Subcutaneous abdominal adipose tissue (tissue), 5 donors: ENCODE measurements at regions not wholly inside any gene's neighbourhood (a gene's known extent, or its start where the extent isn't known, plus 50 kb on each side); places are given as distances from the start of the nearest gene placed in this dataset.

Experiments
- H3K27ac ChIP-seq: one replicate; pipeline ENCODE4 v1.7.0; 2013; ENCODE audit warnings: low read depth, mild to moderate bottlenecking, inconsistent platforms, low read length, moderate library complexity
- H3K27me3 ChIP-seq, 5 donors: one replicate each; pipeline ENCODE4 v1.7.0; 2013; ENCODE audit warnings: low read length in 5 of 5, inconsistent platforms in 1 of 5; ENCODE audit not compliant: control insufficient read depth in 5 of 5, insufficient read depth in 4 of 5
- H3K36me3 ChIP-seq, 5 donors: one replicate each; pipeline ENCODE4 v1.7.0; 2013; ENCODE audit warnings: low read length in 5 of 5; ENCODE audit not compliant: control insufficient read depth in 5 of 5, insufficient read depth in 5 of 5
- H3K4me1 ChIP-seq, 5 donors: one replicate each; pipeline ENCODE4 v1.7.0; 2013; ENCODE audit warnings: low read length in 5 of 5, mild to moderate bottlenecking in 3 of 5, moderate library complexity in 1 of 5; ENCODE audit not compliant: control insufficient read depth in 5 of 5, insufficient read depth in 5 of 5
- H3K4me3 ChIP-seq, 5 donors: one replicate each; pipeline ENCODE4 v1.7.0; 2013; ENCODE audit warnings: low read length in 5 of 5, low read depth in 1 of 5
- H3K9ac ChIP-seq, 5 donors: one replicate each; pipeline ENCODE4 v1.7.0; 2013; ENCODE audit warnings: low read length in 5 of 5, mild to moderate bottlenecking in 4 of 5, moderate library complexity in 3 of 5
- H3K9me3 ChIP-seq, 5 donors: one replicate each; pipeline ENCODE4 v1.7.0; 2013; ENCODE audit warnings: low read length in 5 of 5; ENCODE audit not compliant: control insufficient read depth in 5 of 5
- donor health status: healthy.
- donor health status: healthy.
- donor health status: healthy.
- donor health status: healthy.
- donor health status: healthy.

DNA sequence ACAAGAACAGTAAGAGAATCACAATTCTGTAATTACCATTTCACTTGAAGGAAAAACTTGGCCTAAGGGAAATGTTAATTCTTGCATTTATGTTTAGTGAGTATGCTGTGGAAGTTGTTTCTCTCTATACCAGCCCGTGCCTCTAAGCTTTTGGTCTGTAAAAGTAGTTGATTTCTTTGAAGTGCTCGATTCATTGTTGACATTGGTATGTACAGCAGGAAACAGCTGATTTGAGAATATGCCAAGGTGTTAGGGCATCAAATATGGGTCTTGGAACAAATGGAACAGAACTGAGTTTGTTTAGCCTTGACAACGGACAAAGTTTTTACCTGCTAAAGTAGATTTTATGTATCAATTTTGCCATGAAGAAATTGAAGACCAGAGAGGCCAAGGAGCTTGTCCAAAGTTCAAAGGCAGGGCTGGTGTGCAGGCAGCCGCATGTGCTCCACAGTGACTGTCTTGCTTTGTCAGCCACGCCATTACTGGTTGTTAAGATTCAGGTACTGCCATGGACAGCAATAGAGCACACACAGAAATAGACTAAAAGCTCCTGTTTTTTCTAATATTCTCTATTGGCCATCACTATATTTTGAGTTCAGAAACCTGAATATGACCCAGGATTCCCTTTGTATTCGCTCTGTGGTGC lies 75.5 kb upstream of the TLR3 start:
- no peak overlapping the region for H3K9ac ChIP-seq
- no peaks in the 10 kb centered on the region for H3K4me1 ChIP-seq
- H3K9me3 ChIP-seq, result no peaks in the 10 kb centered on the region
- no peak overlapping the region for H3K27ac ChIP-seq
- no peaks in the 10 kb centered on the region for H3K27me3 ChIP-seq
- no peaks in the 10 kb centered on the region for H3K36me3 ChIP-seq
- H3K4me3 ChIP-seq, result no peak overlapping the region

DNA sequence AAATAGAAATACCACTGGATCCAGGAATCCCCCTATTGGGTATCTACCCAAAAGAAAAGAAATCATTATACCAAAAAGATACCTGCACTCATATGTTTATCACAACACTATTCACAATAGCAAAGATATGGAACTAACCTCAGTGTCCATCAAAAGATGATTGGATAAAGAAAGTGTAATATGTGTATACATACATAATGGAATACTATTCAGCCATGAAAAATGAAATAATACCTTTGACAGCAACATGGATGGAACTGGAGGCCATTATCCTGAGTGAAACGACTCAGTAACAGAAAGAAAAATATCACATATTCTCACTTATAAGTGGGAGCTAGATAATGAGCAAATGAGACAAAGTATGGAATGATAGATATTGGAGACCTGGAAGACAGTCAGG lies 74.2 kb upstream of the TLR3 start:
- no peak overlapping the region for H3K27ac ChIP-seq
- H3K36me3 ChIP-seq, result no peaks in the 10 kb centered on the region
- H3K9ac ChIP-seq, result no peak overlapping the region
- H3K9me3 ChIP-seq, result no peaks in the 10 kb centered on the region
- H3K4me1 ChIP-seq, result no peaks in the 10 kb centered on the region
- no peaks in the 10 kb centered on the region for H3K27me3 ChIP-seq
- H3K4me3 ChIP-seq, result no peak overlapping the region

DNA sequence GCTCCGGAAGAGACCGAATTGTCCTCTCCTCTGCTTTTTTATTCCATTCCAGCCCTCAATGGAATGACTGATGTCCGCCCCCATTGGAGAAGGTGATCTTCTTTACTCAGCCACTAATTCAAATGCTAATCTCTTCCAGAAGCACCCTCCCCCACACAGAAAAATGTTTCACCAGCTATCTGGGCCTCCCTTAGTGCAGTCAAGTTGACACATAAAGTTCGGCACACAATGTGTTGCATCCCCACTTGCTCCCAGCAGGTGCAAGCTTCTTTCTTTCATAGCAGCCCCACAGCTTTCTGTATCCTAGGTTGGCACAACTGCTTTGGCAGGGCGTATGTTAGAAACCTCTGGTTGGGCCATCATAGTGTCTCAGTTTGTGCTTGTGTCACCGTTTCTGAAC lies 73.3 kb upstream of the TLR3 start:
- Histone ChIP-seq H3K36me3 (no peaks in the 10 kb centered on the region), H3K4me1 (no peaks in the 10 kb centered on the region), H3K9ac (no peak overlapping the region), H3K27me3 (no peaks in the 10 kb centered on the region), H3K27ac (no peak overlapping the region), H3K4me3 (no peak overlapping the region), H3K9me3 (no peaks in the 10 kb centered on the region)

DNA sequence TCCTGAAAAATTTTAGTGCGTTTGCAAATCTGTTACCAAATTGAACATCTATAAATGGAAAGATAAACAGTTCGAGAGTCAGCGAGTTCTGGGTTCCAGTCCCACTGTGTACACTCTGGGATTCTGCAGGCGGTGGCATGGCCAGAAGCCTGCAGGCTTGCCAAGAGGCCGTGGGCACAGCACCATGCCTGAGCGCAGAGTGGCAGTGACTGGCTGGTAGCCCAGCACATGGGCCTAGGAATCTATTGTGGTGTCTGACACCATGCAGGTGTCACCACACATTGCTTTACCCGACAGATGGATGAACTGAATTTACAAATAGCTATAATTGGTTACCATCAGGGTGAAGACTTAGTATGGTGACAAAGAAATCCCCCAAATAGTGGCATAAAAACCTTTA lies 71.7 kb upstream of the TLR3 start:
- Histone ChIP-seq H3K36me3 (no peaks in the 10 kb centered on the region), H3K9ac (no peak overlapping the region), H3K4me3 (no peak overlapping the region), H3K27ac (no peak overlapping the region), H3K9me3 (no peaks in the 10 kb centered on the region), H3K4me1 (no peaks in the 10 kb centered on the region), H3K27me3 (no peaks in the 10 kb centered on the region)

DNA sequence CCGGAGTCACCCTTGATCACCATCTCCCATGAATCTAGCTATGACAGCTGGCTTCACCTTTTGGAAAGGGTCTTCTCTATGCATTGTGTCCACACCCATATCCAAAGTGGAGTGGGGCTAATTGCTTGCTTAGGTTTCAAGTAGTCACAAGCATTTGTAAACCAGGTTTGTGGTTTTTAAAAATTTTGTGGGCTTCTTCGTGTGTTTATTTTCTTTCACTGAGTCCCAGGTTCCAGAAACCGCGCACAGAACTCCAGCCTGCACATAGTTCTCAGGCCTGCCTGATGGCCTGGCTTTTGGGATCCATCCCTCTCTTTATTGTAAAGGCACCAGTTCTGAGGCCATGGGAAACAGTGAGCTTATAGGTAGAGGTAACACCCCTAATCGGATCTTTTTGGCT lies 70.2 kb upstream of the TLR3 start:
- H3K9me3 ChIP-seq, result no peaks in the 10 kb centered on the region
- no peaks in the 10 kb centered on the region for H3K36me3 ChIP-seq
- H3K4me3 ChIP-seq, result no peak overlapping the region
- H3K4me1 ChIP-seq, result no peaks in the 10 kb centered on the region
- no peak overlapping the region for H3K27ac ChIP-seq
- no peak overlapping the region for H3K9ac ChIP-seq
- no peaks in the 10 kb centered on the region for H3K27me3 ChIP-seq

DNA sequence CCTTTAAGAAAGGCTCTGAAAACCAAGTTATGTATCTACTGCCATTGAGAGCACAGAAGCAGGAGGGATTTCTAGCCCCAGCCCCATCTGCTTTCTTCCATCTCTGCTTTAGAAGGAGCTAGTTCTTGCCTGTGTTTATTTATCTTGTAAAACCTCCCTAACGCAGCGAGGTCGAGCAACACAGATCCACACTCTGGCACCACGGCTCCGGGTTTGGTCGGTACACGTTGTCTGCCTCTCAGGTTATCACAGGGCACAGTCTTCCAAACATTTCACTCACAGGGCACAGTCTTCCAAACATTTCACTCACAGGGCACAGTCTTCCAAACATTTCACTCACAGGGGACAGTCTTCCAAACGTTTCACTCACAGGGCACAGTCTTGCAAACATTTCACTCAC lies 69.7 kb upstream of the TLR3 start:
- Histone ChIP-seq H3K27ac (no peak overlapping the region), H3K9me3 (no peaks in the 10 kb centered on the region), H3K36me3 (no peaks in the 10 kb centered on the region), H3K9ac (no peak overlapping the region), H3K4me1 (no peaks in the 10 kb centered on the region), H3K27me3 (no peaks in the 10 kb centered on the region), H3K4me3 (no peak overlapping the region)

DNA sequence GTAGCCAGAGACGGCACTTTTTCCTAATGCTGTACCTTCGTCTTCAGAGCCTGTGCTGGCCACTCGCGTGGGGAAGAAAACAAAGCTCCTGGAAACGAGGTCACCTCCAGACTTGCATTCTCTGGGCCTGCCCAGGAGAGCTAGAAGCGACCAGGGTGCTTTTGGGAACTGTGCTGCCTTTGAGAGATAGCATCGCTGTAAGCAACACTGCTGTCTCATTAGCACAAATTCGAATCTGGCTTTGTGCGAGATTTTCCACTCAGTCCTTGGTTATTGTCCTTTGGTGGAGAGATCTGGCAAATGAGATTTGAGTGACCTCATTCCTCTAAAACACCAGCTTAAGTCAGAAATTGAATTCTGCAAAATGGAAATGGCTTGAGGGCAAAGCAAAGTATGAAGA lies 66.1 kb upstream of the TLR3 start:
- Histone ChIP-seq H3K4me1 (no peaks in the 10 kb centered on the region), H3K9ac (no peak overlapping the region), H3K36me3 (no peaks in the 10 kb centered on the region), H3K27me3 (no peaks in the 10 kb centered on the region), H3K4me3 (no peak overlapping the region), H3K9me3 (no peaks in the 10 kb centered on the region), H3K27ac (no peak overlapping the region)

DNA sequence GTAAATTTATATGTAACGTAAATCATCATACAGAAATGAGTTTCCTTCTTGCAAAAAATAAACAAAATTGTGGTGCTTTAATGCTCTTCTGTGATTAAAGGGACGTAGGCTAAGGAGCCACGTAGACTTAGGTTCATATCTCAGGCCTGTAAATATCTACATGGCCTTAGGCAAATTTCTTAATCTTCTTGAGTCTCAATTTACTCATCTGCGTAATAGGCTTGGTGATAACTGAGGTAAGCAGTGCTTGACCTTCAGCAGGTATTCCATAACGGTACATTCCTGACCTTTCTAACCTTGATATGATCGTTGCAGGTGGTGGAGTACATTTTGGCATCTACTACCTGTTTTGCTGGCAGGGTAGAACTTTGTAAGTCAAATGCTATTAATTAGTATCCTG lies 65.2 kb upstream of the TLR3 start:
- Histone ChIP-seq H3K4me3 (no peak overlapping the region), H3K9ac (no peak overlapping the region), H3K27me3 (no peaks in the 10 kb centered on the region), H3K4me1 (no peaks in the 10 kb centered on the region), H3K9me3 (no peaks in the 10 kb centered on the region), H3K36me3 (no peaks in the 10 kb centered on the region), H3K27ac (no peak overlapping the region)

DNA sequence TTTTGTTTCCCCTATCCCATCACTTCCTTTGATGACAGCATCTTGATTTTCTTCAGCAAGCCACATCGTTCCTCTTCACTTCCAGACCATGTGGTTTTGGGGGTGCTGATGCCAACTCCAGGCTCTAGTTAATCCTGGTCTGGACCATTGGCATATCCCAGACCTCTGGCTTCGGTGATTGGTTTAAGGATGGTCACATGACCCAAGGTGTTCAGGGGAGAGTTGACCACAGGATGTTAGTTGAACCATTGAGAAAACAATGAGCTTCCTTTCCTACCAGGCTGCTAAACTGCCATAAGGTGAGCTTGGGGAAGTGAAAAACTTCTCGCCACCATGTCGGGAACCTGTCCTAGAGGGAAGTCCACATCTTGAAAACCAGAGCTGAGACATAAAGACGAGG lies 60.9 kb upstream of the TLR3 start:
- peaks cover 0 to 3% (median 0%) of the 10 kb centered on the region in 5 donors for H3K4me1 ChIP-seq
- no peak overlapping the region for H3K27ac ChIP-seq
- no peaks in the 10 kb centered on the region for H3K36me3 ChIP-seq
- no peaks in the 10 kb centered on the region for H3K9me3 ChIP-seq
- H3K9ac ChIP-seq, result no peak overlapping the region
- H3K27me3 ChIP-seq, result peaks cover 0 to 7% (median 6%) of the 10 kb centered on the region in 5 donors
- H3K4me3 ChIP-seq, result no peak overlapping the region

DNA sequence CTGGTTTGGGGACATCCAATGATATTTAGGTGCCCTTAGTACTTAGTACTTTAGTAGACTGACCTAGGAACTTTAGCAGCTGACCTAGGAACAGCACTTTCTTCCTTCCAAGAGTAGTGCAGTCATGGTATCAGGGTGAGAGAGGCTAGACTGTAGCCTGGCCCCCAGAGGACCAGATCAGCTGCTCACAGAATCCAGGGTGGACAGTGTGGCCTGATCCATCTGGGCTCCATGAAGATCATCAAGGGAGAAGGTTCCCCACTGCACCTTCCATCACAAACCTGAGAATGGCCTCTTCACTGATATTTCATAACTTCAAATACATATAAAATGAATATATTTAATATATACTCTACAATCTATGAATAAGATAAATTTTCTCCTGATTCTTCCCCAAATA lies 59.0 kb upstream of the TLR3 start:
- no peaks in the 10 kb centered on the region for H3K9me3 ChIP-seq

DNA sequence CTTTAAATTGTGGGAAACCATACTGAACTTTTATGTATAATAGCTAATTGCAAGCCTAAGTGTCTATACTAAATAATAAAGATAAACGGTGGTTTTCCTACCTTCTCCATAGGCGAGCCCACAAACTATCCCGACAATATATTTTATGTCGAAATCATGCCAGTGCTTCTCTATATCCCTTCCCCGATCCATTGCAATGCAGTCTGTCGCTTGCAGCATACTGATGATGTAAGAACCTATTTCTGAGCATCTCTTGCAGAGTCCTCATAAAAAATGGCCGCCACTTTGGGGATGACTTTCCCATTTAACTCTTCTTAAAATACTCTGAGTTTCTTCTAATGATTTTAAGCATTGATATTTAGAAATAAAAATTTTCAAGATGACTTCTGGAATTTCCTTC lies 58.1 kb upstream of the TLR3 start:
- H3K4me3 ChIP-seq, result no peak overlapping the region
- H3K36me3 ChIP-seq, result no peaks in the 10 kb centered on the region
- peaks cover 0 to 3% (median 0%) of the 10 kb centered on the region in 5 donors for H3K4me1 ChIP-seq
- H3K27me3 ChIP-seq, result peaks cover 0 to 7% (median 6%) of the 10 kb centered on the region in 5 donors
- no peak overlapping the region for H3K27ac ChIP-seq
- H3K9ac ChIP-seq, result no peak overlapping the region
- H3K9me3 ChIP-seq, result no peaks in the 10 kb centered on the region

More for the DNA sequence above, 59.0 kb upstream of the TLR3 start:
- Histone ChIP-seq H3K27ac (no peak overlapping the region), H3K4me3 (no peak overlapping the region), H3K27me3 (peaks cover 0 to 7% (median 6%) of the 10 kb centered on the region in 5 donors), H3K36me3 (no peaks in the 10 kb centered on the region), H3K4me1 (peaks cover 0 to 3% (median 0%) of the 10 kb centered on the region in 5 donors), H3K9ac (no peak overlapping the region)
